Panc1 (cell line): ENCODE measurements at regions not wholly inside any gene's neighbourhood (a gene's known extent, or its start where the extent isn't known, plus 50 kb on each side); places are given as distances from the start of the nearest gene placed in this dataset.

Experiments used
- CTCF ChIP-seq: fragments of 450-650 bp; IDR thresholded peaks from 2 replicates; pipeline ENCODE4 v1.5.1; 2017; ENCODE audit warnings: mild to moderate bottlenecking
- POLR2AphosphoS5 ChIP-seq: IDR thresholded peaks from 2 replicates; pipeline ENCODE4 v1.6.1; 2012; ENCODE audit warnings: mild to moderate bottlenecking, low read depth, low read length, moderate library complexity
- TF ChIP-seq, protein P1 (sequence below), 2 experiments: IDR thresholded peaks; 2 replicates each; pipeline ENCODE4 v1.6.1; 2011 to 2012; ENCODE audit warnings: low read depth in 2 of 2, control low read depth in 1 of 2, low read length in 1 of 2, mild to moderate bottlenecking in 1 of 2, moderate library complexity in 1 of 2; ENCODE audit not compliant: insufficient read depth in 1 of 2

- TF ChIP-seq CTCF (no peak), POLR2AphosphoS5 (no peak)
- TF ChIP-seq, protein P1, sequence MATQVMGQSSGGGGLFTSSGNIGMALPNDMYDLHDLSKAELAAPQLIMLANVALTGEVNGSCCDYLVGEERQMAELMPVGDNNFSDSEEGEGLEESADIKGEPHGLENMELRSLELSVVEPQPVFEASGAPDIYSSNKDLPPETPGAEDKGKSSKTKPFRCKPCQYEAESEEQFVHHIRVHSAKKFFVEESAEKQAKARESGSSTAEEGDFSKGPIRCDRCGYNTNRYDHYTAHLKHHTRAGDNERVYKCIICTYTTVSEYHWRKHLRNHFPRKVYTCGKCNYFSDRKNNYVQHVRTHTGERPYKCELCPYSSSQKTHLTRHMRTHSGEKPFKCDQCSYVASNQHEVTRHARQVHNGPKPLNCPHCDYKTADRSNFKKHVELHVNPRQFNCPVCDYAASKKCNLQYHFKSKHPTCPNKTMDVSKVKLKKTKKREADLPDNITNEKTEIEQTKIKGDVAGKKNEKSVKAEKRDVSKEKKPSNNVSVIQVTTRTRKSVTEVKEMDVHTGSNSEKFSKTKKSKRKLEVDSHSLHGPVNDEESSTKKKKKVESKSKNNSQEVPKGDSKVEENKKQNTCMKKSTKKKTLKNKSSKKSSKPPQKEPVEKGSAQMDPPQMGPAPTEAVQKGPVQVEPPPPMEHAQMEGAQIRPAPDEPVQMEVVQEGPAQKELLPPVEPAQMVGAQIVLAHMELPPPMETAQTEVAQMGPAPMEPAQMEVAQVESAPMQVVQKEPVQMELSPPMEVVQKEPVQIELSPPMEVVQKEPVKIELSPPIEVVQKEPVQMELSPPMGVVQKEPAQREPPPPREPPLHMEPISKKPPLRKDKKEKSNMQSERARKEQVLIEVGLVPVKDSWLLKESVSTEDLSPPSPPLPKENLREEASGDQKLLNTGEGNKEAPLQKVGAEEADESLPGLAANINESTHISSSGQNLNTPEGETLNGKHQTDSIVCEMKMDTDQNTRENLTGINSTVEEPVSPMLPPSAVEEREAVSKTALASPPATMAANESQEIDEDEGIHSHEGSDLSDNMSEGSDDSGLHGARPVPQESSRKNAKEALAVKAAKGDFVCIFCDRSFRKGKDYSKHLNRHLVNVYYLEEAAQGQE (IDR thresholded peaks at IDR 0.05; ENCODE audit: insufficient read depth in 1 of 2, low read depth in 2 of 2, low read length in 1 of 2) = no peak
Measured at GRCh38 chr5:62097361-62097760, 208.6 kb upstream of the KIF2A start.
